GM21423 (cell line): ENCODE measurements at regions not wholly inside any gene's neighbourhood (a gene's known extent, or its start where the extent isn't known, plus 50 kb on each side); places are given as distances from the start of the nearest gene placed in this dataset.

Experiments used
- ATAC-seq: cut with Tn5 transposase; IDR thresholded peaks from one replicate; pipeline ENCODE4 v1.9.1; 2021; ENCODE audit warnings: mild to moderate bottlenecking, moderate library complexity; ENCODE audit not compliant: unreplicated experiment

GRCh38 chr21:43333298-43334062 is 93.5 kb downstream of the SIK1 start:
- no peak for ATAC-seq

DNA sequence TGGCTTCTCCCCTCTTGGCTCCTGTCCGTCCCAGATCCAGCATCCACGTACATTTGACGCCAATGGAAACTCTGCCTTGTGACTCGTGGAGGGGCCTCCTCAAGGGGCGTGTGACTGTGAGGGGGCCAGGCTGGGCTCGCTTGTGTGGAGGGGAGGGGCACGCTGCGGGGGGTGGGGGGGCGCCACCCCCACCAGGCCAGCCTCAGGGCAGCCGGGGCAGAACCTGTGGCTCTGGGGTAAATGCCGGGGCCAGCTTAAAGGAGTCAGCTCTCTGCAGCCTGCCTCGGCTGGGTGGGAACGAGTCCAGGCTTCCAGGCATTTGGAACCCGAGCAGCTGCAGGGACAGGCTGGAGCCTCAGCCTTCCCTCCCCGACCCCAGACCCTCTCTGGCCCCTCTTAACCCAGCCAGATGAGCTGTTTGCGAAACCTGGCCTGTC is 94.1 kb downstream of the SIK1 start:
- ATAC-seq, result no peak

GRCh38 chr21:43331962-43332828 is 94.7 kb downstream of the SIK1 start:
- no peak for ATAC-seq

DNA sequence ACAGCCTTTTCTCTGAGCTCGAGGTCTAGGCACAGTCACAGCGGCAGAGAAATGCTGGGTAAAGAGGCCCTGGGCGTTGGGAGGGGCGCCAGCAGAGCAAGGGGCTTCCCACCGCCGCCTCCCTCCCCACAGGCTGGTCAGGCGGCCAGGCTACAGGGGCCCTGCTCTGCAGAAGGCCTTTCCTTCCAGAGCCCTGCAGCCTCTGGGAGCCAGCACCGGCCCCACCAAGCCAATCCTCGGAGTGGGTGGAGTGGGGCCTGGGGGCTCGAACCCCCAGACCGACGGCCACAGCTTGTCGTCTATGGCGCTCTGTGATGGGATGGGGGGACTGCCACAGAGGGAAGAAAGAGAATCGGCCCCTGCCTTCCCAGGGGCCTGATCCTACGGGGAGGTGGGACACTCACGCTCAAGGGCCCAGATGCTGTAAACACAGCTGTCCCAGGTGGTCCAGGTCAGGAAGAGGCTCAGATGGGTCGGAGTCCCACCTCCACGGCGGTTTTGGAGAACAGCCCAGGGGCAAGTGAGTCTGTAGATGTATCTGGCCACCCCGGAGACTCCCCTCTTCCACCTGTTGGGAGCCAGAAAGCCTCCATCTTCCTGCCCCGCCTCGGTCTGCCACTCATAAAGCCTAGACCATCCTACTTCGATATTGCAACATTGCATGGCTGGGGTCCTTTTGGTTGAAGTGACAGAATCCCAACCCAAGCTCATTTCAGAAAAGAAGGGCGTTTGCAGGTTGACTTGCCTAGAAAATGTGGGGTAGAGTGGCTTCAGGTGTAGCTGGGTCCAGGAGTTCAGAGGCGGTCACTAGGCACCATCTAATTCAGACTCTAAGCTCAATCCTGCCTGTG is 95.6 kb downstream of the SIK1 start:
- ATAC-seq, result no peak

DNA sequence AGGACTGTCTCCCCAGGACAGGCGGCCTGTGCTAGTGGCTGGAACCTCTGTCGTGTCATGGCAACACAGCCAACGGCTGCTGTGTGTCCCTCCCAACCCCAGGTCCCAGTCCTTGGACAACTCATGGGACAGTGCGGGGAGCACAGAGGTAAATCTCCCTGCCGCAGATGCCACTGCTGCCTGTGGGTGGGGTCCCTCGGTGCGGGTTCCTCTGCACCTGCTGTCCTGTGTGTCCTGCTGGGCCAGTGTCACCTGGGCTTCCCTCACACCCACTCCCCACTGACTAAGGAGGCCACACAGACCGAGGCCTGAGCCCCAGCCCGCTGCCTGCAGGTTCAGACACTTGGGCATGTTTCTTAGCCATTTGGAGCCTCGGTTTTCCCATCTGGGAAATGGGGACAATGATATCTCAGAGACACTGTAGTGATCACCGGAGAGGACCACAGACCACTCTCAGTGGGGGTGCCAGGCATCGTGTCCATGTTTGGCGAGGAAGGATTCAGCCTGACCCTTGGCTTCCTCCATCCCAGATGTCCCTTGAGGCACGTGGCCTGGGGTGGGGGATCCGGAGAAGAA is 96.5 kb downstream of the SIK1 start:
- no peak for ATAC-seq

DNA sequence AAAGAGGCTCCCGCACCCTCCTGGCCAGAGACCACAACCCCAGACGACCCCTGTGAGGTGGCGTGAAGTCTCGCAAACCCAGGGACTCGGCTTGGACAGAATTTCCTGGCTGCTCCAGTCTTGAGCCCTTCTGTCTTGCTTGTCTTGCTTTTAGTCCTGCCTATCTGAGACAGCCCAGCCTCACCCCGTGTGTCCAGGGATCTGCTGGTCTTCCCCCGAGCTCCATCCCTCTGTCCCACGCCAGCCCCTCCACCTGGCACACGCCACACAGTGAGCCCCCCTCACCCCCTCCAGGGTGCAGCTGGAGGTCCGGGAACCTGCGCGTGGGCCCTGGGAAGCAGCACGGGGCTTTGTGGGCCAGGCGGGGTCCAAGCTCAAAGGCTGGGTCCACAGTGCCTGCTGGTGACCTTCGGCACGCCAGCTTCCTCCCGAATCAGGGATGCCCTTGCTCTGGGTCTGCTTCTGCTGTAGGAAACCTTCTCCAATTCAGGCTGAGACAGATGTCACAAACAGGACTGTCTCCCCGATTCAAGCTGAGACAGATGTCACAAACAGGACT is 97.1 kb downstream of the SIK1 start:
- no peak for ATAC-seq

DNA sequence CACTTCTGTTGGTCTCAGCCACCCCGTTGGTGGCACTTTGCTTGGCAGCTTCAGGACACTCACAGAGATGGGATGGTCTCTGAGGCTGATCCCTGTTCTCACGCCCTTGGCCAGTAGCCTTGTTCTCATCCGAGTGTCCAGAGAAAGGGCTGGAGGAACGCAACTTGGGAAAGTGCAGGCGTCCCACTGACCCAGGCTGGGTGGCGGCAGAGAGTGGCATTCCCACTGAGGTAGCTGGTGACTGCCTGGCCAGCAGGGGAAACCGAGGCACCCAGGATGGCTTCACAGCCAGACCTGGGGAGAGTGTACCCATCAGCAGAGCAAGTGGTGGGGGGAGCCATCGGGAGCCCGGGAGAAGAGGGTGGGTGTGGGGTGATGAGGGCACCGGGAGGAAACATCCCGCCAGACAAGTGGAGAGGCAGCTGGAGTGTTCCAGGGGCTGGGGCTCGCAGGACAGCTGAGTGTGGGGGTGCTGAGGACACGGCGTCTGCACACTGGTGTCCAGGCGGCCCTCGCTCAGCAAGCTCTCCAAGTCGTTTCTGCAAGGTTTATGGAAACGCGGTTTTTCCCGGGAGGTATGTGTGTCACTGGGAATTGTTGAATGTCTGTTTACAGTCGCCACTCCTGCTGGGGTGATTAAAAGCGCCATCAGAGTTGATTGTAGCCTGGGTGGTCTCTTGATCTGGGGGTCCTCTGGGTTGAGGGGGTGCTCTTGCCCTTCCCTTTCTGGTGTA is 97.8 kb downstream of the SIK1 start:
- ATAC-seq, result no peak

- ATAC-seq, result no peak
Observed at GRCh38 chr21:43328185-43328957, 98.6 kb downstream of the SIK1 start.

DNA sequence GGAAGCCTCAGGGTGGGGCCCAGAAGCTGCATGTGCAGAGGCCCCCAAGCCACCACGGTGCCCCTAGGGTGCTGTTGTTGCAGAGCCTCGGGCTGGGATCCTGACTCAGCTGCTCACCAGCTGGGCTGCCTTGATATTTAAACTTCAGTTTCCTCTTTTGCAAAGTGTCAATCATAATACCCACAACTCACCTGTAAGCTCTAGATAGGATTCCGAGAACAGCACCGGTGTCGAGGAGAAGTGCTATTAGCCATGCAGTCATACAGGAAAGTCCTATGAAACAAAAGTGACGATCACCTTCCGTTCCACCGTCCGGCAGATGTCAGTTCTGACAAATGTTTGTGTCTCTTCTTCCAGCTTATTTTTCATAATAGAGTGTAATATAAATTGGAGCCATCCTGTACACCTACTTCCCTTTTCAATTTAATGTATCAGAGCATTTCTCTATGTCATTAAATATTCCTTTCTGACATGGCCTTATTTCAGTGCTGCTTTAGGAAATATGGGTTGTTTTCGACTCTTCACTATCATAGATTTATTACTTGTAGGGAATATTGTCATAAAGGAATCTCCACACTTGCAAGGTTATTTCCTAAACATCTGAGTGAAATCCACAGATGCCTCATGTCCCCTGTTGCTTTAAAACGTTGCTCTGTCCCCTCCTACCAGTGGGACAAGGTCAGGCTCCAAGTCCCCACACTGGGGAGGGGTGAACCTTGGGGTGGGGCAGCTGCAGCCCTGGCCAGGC is 100.8 kb downstream of the SIK1 start:
- ATAC-seq, result no peak

DNA sequence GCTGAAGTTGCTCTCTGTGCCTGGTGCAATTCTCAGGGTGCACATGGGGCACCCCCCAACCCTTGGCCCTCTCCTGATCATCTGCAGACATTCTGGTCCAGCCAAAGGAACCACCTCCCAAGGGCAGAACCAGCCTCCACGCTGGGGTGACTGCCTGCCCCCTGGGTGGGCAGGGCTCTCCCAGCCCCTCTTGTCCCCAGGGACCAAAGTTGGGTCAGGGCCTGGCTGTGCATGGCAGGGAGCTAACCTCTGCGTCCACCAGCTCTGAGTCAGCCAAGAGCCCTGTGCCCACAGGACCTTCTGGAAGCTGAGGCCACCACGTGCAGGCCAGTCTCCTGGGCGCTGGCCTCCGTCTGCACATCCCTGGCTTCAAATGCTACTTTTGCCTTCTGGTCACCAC is 101.9 kb downstream of the SIK1 start:
- no peak for ATAC-seq

- no peak for ATAC-seq
Observed at GRCh38 chr21:43324596-43324995, 102.3 kb downstream of the SIK1 start.

- ATAC-seq, result no peak
Observed at GRCh38 chr21:43323244-43324005, 103.5 kb downstream of the SIK1 start.

- ATAC-seq, result no peak
Observed at GRCh38 chr21:43322805-43323204, 104.1 kb downstream of the SIK1 start.

DNA sequence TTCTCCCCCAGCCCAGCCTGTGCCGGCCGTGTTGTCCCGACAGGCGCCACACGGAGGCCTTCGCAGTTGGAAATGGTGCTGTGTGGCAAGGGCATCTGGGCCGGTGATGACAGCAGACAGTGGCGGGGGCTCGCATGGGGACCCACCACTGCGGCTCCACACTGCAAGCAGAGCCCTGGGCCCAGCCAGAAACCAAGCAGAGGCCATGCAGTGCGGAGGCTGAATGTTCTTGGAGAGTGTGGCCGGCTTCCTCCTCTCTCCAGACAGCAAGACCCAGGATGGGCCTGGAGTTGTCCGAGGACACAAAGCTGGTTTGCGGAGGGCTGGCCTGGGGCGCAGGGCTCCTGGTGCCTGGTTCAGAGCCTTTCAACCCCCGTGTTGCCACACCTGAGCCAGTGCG is 104.6 kb downstream of the SIK1 start:
- no peak for ATAC-seq

DNA sequence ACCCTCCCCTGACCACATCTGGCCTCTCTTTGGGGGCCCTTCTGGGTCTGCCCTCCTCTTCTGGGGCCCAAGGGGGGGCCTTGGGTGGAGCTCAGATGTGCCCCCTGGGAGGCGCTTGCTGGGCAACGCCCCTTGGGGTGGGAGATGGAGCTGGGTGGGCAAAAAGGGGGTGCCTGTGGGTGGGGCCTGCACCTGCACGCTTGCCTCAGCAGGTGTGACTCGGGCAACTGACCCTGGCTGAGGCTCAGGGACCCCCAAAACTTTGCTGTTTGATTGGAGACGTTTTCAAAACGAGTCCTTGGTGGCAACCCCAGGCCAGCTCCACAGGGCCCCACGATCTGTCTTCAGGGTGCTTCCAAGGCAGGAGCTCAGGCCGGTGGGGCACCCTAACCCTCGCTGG is 105.3 kb downstream of the SIK1 start:
- ATAC-seq, result no peak

GRCh38 chr21:43321111-43321510 is 105.8 kb downstream of the SIK1 start:
- ATAC-seq, result no peak

- ATAC-seq, result no peak
Observed at GRCh38 chr21:43320526-43320925, 106.4 kb downstream of the SIK1 start.
